Activated T-cell treated with anti-CD3 and anti-CD28 coated beads, Interleukin-2, amount 50 U/mL, for 4 hours (primary cell): ENCODE measurements at regions not wholly inside any gene's neighbourhood (a gene's known extent, or its start where the extent isn't known, plus 50 kb on each side); places are given as distances from the start of the nearest gene placed in this dataset.
A peak's percentile ranks its signal among the peaks of the same experiment; 100 is the strongest.

Experiments
- ATAC-seq, 2 donors: fragments of 200-7000 bp; cut with Tn5 transposase; one replicate each; pipeline ENCODE4 v1.10.0; 2021
- DNase-seq: peaks from one replicate; pipeline ENCODE4 v3.0.0-alpha.2; 2020
- H3K27me3 Mint-ChIP-seq: one replicate; pipeline ENCODE4 v1.8.0; 2021; ENCODE audit warnings: low read depth, mixed read lengths
- H3K36me3 Mint-ChIP-seq: one replicate; pipeline ENCODE4 v1.8.0; 2022; ENCODE audit warnings: mixed read lengths; ENCODE audit not compliant: insufficient read depth
- H3K4me1 Mint-ChIP-seq: one replicate; pipeline ENCODE4 v1.8.0; 2021; ENCODE audit warnings: low read depth, mixed read lengths
- H3K4me3 Mint-ChIP-seq: one replicate; pipeline ENCODE4 v1.8.0; 2021; ENCODE audit warnings: mild to moderate bottlenecking, moderate library complexity, mixed read lengths
- H3K9me3 Mint-ChIP-seq: one replicate; pipeline ENCODE4 v1.8.0; 2021; ENCODE audit warnings: mixed read lengths

DNA sequence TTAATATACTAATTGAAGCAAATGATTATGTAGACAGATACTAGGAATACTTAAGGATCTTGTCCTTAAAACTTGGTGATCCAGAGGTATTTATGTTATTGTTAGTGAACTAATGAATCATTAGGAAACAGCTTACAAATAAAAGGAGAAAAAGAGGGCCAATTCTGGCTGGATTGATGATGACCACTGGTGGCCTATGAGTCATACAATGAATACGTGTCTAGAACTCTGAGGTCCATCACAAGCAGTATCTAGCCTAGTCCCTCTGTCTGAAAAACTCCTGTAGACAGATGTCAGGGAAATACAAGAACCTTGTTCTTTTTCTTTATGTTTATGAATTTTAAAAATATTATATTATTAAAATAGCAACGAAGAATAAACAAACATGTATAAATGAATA lies 51.7 kb upstream of the RTL1 start:
- Mint-ChIP-seq H3K36me3 (no peaks in the 10 kb centered on the region), H3K27me3 (peaks cover 10% of the 10 kb centered on the region), H3K4me1 (no peaks in the 10 kb centered on the region), H3K9me3 (no peaks in the 10 kb centered on the region), H3K4me3 (no peak overlapping the region)
- DNase-seq (no peak), ATAC-seq (no peak)

DNA sequence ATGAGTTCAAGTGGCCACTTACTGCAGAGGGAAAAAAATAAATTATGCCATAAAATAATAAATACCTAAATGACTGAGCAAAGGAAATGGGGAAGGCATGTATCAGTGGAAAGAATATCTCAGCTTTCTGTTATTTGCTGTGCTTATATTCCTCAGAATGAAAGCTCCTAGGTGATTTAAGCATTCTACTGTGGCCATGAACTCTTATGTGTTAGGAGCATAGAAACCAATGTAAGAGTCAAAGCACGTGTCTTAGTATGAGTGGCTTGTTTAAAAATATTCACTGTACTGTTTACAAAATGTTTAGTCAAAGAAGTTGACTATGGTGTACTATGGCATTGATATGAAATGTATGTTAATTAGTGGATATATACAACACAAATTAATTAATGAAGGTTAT lies 59.0 kb upstream of the RTL1 start:
- ATAC-seq = peak; percentile 43 to 58
- Mint-ChIP-seq H3K27me3 (peaks cover 5% of the 10 kb centered on the region), H3K4me1 (no peaks in the 10 kb centered on the region), H3K4me3 (no peak overlapping the region), H3K9me3 (no peaks in the 10 kb centered on the region), H3K36me3 (no peaks in the 10 kb centered on the region)
- DNase-seq = no peak

DNA sequence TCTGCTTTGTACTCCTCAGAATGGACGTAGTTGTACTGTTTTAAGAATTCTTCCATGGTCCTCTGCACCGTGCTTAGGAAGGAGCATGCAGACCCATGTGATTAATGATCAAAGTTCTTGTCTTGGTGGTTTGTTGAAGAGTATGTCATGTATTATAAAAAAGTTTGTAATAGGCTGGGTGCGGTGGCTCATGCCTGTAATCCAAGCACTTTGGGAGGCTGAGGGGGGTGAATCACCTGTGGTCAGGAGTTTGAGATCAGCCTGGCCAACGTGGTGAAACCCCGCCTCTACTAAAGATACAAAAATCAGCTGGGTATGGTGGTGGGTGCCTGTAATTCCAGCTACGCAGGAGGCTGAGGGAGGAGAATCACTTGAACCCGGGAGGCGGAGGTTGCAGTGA lies 61.8 kb upstream of the RTL1 start:
- Mint-ChIP-seq H3K36me3 (no peaks in the 10 kb centered on the region), H3K4me1 (no peaks in the 10 kb centered on the region), H3K27me3 (peaks cover 6% of the 10 kb centered on the region), H3K4me3 (no peak overlapping the region), H3K9me3 (no peaks in the 10 kb centered on the region)
- DNase-seq = no peak
- no peak for ATAC-seq

DNA sequence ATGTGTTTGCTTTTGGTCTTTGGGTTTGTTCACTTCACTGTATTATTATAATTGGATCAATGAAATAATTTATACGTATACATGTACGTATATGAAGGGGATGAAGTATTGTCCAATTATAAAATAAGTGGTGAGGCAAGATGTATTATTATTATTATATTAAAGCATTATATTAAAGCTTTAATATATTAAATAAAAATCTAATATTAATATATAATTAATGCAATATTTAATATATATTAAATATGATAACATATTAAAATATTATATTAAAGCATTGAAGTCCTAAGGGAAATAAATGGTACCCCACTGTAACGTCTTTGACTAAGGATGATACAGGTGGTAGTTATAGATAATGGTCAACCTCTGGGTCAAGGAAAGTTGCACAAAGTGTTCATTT lies 63.7 kb upstream of the RTL1 start:
- ATAC-seq (no peak), DNase-seq (no peak)
- H3K4me3 Mint-ChIP-seq = no peak overlapping the region
- peaks cover 2% of the 10 kb centered on the region for H3K27me3 Mint-ChIP-seq
- H3K4me1 Mint-ChIP-seq = no peaks in the 10 kb centered on the region
- H3K9me3 Mint-ChIP-seq = no peaks in the 10 kb centered on the region
- no peaks in the 10 kb centered on the region for H3K36me3 Mint-ChIP-seq

DNA sequence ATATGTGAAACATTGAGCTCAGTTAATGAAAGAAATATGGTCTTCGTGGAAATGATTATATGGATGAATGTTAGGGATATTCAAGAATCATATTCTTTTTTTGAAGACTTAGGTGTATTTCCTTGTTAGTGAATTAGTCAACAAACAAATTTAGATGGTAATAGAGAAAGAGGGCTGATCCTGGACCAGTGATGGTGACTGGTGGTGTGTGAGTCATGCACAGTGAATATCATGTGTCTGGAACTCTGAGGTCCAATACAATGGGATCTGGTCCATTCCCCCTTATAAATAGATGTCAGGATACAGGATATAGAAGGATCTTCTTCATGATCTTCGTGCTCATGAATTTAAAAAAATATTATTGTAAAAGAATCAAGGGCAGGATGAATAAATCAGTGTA lies 64.4 kb upstream of the RTL1 start:
- Mint-ChIP-seq H3K36me3 (no peaks in the 10 kb centered on the region), H3K27me3 (peaks cover 2% of the 10 kb centered on the region), H3K9me3 (no peaks in the 10 kb centered on the region), H3K4me1 (no peaks in the 10 kb centered on the region), H3K4me3 (no peak overlapping the region)
- DNase-seq (no peak), ATAC-seq (no peak)

DNA sequence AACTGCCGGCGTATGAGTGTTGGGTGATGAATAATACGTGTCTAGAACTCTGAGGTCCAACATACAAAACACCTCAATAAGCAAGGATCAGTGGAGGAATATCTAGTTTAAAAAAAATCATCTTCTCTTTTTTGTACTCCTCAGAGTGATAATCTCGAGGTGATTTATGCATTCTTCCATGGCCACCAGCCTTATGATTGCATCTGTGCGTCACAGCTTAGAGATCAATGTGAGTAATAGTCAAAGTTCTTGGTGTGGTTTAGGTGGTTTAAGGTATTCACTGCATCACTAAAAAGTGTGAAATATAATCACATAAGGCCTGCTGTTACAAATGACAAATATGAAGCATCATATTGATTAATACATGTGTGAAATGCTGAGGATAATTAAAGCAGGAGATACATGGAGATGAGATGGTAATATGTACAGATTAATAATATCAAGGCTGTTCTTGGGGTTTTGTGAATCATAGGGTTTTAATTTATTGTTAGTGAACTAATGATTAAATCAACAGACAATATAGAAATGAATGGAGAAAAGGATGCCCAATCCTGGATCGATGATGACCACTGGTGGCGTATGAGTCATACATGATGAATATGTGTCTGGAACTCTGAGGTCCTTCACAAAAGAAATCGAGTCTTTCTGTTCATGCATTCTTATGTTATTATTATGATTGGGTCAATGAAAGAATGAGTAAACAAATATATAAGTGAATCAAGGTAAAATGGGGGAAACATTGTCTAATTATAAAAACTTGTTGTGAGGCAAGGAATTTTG lies 68.8 kb upstream of the RTL1 start:
- H3K27me3 Mint-ChIP-seq = peaks cover 4% of the 10 kb centered on the region
- no peaks in the 10 kb centered on the region for H3K4me1 Mint-ChIP-seq
- ATAC-seq (peak; percentile 18 to 30), DNase-seq (no peak)
- H3K4me3 Mint-ChIP-seq = no peak overlapping the region
- H3K36me3 Mint-ChIP-seq = no peaks in the 10 kb centered on the region
- no peaks in the 10 kb centered on the region for H3K9me3 Mint-ChIP-seq

DNA sequence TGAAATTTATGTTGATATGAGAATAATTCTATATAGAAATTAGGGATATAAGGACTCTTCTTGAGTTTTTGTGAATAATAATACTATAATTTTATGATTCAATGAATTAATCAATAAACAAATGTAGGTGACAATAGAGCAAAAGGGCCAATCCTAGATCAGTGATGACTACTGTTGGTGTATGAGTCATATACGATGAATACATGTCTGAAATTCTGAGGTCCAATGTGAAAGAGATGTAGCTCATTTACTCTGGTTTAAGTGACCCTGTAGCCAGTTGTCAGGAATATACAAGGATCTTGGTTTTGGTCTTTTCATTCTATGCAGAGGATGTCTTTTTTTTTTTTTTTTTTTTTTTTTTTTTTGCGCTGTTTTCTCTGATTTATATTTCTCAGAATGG lies 72.1 kb upstream of the RTL1 start:
- peaks cover 9% of the 10 kb centered on the region for H3K27me3 Mint-ChIP-seq
- DNase-seq (no peak), ATAC-seq (no peak)
- H3K4me3 Mint-ChIP-seq = no peak overlapping the region
- H3K4me1 Mint-ChIP-seq = no peaks in the 10 kb centered on the region
- H3K9me3 Mint-ChIP-seq = no peaks in the 10 kb centered on the region
- H3K36me3 Mint-ChIP-seq = no peaks in the 10 kb centered on the region

DNA sequence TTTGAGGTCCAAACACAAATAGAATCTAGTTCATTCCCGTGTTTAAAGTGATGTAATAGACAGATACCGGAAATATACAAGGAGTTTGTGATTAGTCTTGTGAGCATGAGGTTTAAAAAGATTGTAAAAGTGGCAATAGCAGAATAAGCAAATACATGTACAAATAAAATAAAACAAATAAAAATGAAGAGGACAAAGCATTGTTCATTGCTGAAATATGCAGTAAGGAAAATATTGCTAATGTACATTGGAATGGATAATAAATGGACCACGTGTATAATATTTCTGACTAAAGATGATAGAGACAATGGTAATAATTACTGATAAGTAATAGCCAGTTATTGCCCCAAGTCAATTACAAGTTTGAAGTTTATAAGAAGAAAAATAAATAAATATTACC lies 75.6 kb upstream of the RTL1 start:
- ATAC-seq = no peak
- H3K36me3 Mint-ChIP-seq = no peaks in the 10 kb centered on the region

DNA sequence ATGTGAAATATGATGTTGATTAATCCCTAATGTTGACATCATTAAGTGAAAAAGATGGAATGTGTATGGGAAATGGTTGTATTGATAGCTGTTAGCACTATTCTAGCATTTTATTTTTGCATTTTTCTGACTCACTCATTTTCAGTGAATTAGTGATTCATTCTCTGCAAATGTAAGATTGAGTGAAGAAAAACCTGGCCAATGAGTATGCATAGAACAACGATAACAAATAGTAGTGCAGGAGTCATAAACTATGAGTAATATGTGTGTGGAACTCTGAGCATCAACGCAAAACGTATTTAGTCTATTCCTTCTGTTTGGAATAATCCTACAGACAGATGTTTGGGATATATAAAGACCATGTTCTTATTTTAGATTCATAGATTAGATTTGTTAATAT lies 76.3 kb upstream of the RTL1 start:
- DNase-seq (no peak), ATAC-seq (no peak)
- Mint-ChIP-seq H3K9me3 (no peaks in the 10 kb centered on the region), H3K36me3 (no peaks in the 10 kb centered on the region), H3K4me3 (no peak overlapping the region), H3K4me1 (no peaks in the 10 kb centered on the region), H3K27me3 (peaks cover 13% of the 10 kb centered on the region)

More for the DNA sequence above, 75.6 kb upstream of the RTL1 start:
- Mint-ChIP-seq H3K9me3 (no peaks in the 10 kb centered on the region), H3K4me3 (no peak overlapping the region), H3K27me3 (peaks cover 14% of the 10 kb centered on the region), H3K4me1 (no peaks in the 10 kb centered on the region)
- DNase-seq = no peak

DNA sequence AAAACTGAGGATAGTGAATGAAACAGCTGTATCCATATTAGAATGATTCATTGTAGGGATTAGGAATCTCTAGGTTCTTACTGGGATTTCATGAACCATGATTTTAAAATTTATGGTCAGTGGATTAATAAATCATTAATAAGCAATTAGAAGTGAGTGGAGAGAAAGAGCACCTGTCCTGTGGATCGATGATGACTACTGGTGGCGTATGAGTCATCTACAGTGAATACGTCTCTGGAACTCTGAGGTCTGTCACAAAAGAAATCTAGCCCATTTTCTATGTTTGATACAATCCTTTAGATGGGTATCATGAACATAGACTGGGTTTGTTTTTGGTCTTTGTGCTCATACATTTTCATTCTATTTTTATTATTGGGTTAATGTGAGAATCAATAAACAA lies 77.3 kb upstream of the RTL1 start:
- Mint-ChIP-seq H3K36me3 (no peaks in the 10 kb centered on the region), H3K4me1 (no peaks in the 10 kb centered on the region), H3K4me3 (no peak overlapping the region), H3K9me3 (no peaks in the 10 kb centered on the region), H3K27me3 (peaks cover 20% of the 10 kb centered on the region)
- DNase-seq (no peak), ATAC-seq (no peak)

DNA sequence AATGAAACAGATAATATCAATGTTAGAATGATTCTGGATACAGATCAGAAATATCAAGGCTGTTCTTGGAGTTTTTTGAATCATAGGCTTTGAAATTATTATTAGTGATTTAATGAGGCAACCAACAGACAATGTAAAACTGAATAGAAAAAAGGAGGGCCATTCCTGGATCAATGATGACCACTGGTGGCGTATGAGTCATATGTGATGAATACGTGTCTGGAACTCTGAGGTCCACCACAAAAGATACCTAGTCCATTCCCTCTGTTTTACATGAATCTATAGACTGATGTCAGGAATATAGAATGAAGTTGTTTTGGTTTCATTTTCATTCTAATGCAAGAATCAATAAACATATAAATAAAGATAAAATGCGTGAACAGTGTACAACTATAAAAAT lies 78.3 kb upstream of the RTL1 start:
- no peaks in the 10 kb centered on the region for H3K36me3 Mint-ChIP-seq
- H3K9me3 Mint-ChIP-seq = no peaks in the 10 kb centered on the region
- H3K27me3 Mint-ChIP-seq = peaks cover 20% of the 10 kb centered on the region
- H3K4me3 Mint-ChIP-seq = no peak overlapping the region
- no peaks in the 10 kb centered on the region for H3K4me1 Mint-ChIP-seq
- no peak for DNase-seq
- no peak for ATAC-seq

DNA sequence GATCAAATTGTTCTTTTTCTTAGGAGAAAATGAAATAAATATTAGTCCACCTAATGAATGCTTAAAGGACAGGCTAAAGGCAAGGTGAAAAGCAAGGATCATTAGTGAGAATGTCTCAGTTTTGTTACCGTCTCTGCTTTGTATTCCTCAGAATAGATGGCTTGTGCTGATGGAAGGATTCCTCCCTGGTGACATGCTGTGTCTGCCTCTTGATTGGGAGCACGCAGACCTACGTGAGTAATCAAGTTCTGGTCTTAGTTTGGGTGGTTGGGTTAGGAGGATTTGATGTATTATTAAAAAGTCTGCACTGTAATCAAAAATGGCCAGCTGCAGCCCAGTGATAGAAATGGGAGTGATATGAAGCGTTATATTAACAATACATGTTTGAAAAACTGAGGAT lies 78.8 kb upstream of the RTL1 start:
- Mint-ChIP-seq H3K27me3 (peaks cover 19% of the 10 kb centered on the region), H3K4me3 (no peak overlapping the region), H3K36me3 (no peaks in the 10 kb centered on the region), H3K9me3 (no peaks in the 10 kb centered on the region), H3K4me1 (no peaks in the 10 kb centered on the region)
- ATAC-seq (no peak), DNase-seq (no peak)

DNA sequence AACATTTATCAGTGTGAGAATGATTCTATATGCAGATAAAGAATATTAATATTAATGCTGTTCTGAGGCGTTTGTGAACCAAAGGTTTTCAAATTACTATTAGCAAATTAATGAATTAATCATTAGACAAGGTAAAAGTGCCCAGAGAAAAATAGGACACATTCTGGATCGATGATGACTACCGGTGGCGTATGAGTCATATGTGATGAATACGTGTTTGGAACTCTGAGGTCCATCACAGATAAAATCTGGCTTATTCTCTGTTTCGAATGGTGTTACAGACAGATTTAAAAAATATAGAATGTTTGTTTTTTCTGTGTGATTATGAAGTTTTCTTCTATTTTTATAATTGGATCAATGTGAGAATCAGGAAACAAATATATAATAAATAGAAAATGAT lies 79.2 kb upstream of the RTL1 start:
- no peaks in the 10 kb centered on the region for H3K9me3 Mint-ChIP-seq
- no peak for DNase-seq
- H3K36me3 Mint-ChIP-seq = no peaks in the 10 kb centered on the region
- no peaks in the 10 kb centered on the region for H3K4me1 Mint-ChIP-seq
- peaks cover 17% of the 10 kb centered on the region for H3K27me3 Mint-ChIP-seq
- no peak overlapping the region for H3K4me3 Mint-ChIP-seq
- no peak for ATAC-seq

DNA sequence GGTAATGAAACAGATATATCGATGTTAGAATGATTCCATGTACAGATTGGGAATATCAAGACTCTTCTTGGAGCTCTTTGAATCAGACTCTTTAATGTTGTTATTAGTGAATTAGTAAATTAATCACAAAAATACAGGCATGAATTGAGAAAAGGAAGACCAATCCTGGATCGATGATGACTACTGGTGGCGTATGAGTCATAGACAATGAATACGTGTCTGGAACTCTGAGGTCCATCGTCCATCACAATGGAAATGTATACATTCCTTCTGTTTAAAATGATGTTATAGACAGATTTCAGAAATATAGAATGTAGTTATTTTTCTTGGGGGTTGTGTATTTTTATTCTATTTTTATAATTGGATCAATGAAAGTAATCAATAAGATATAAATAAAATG lies 80.2 kb upstream of the RTL1 start:
- Mint-ChIP-seq H3K4me1 (no peaks in the 10 kb centered on the region), H3K27me3 (peaks cover 16% of the 10 kb centered on the region), H3K9me3 (no peaks in the 10 kb centered on the region), H3K4me3 (no peak overlapping the region), H3K36me3 (no peaks in the 10 kb centered on the region)
- ATAC-seq = no peak
- DNase-seq = no peak

DNA sequence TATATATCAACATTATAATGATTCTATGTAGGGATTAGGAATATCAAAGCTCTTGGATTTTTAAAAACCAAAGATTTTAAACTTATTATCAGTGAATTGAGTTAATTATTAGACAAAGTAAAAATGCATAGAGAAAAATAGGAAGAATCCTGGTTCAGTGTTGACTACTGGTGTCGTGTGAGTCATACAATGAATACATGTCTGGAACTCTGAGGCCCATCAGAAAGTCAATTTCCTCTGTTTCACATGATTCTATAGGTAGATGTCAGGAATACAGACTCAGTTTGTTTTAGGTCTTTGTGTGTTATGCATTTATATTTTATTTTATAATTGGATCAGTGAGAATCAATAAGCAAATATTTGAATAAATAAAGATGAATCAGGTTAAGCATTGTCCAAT lies 84.5 kb upstream of the RTL1 start:
- no peaks in the 10 kb centered on the region for H3K4me1 Mint-ChIP-seq
- H3K9me3 Mint-ChIP-seq = no peaks in the 10 kb centered on the region
- H3K27me3 Mint-ChIP-seq = peaks cover 11% of the 10 kb centered on the region
- no peak for ATAC-seq
- no peak overlapping the region for H3K4me3 Mint-ChIP-seq
- DNase-seq = no peak
- H3K36me3 Mint-ChIP-seq = no peaks in the 10 kb centered on the region
